NCI-H748 (cell line): ENCODE measurements at regions not wholly inside any gene's neighbourhood (a gene's known extent, or its start where the extent isn't known, plus 50 kb on each side); places are given as distances from the start of the nearest gene placed in this dataset.
A peak's percentile ranks its signal among the peaks of the same experiment; 100 is the strongest.

Experiments
- DNase-seq: peaks from one replicate; lab custom pipeline; 2025; ENCODE audit not compliant: unreplicated experiment; lab: John Stamatoyannopoulos, UW

DNA sequence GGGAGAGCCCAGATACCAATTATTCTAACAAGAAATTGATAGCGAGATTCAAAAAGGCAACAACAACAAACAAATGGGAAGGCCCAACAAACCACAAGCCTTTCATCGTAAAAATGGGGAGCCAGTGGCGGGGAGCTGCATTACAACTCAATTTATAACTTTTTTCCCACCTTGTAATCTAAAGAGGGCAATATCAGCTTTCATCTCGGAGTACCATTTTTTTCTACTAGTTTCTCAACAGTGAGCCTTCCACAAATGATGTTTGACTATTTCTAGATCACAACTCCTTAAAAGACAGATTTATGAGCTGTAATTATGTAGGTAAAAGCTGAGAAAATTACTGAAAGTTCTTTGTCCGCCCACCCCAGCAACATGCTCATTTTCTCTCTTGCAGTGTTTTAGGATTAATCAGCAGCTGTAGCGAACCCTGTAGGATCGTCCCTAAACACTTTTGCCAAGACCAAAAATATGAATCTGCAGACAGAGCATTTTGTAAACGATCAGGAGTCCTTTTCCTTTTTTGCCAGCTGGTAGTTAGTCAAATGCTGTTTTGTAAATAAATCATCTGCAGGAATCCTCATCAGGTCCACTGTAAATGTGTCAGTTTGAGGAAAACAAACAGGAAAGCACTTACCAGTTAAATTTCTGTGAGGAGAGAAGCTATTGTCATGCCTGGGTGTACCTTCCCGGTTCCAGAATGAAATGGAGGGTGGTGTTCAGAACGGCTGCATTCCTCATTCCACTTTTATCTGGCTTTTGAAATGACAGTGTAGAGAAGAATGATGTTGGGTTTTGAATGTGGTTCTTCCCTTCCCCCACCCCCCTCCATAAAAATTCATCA lies 53.2 kb downstream of the EEF1B2 start:
- peak; percentile 61 for DNase-seq

DNA sequence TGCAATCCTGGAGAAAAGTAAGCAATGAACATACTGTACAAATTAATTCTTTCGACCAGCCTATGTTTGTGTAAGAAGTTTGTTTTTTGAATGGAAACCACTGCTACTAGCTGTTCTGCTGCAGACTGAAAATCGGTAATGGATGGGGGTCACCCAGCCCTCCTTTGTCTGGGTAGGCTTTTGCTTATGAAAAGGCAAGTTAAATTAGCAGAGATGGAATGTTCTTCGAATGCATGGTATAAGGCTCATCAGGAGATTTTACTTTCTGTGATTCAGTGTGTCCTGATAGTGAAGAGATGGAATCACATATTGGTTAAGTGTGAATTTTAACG lies 53.8 kb downstream of the EEF1B2 start:
- DNase-seq, result no peak

DNA sequence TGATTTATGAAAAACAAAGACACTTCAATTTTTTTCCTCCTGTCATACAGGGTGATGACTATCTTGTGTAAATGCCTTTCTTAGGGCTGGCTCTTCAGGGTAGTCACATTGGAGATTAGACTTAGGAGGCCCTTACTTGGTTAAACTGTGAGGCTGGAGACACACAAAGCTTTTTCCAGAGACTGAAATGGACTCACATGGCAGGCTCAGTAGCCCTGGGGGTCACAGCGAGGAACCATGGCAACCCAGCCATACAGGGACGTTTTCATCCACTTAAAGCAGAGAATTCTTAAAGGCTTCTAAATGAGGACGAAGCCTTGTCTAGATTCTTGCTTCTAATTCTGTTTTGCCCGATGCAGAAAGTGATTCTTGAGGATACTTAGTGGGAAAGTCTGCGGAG lies 57.3 kb upstream of the ZDBF2 start:
- DNase-seq, result no peak

DNA sequence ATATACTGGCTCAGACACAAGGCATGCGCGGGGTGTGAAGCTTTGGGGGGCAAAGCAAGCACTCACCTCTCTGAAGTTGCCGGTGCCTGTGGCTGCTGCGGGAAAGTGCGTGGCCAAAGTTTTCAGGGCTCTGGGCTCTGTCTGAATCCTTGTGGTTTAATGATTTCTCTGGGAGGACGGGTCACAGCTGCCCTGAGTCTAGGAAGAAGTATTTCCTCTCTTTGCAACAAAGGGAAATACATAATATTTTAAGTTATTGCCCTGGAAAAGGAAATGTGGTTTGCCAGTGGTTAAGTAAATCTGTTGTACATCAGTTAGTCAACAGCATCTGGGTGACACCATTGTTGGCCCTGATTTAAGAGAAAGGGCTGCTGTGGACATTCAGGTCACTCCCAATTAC lies 56.7 kb upstream of the ZDBF2 start:
- DNase-seq, result no peak

DNA sequence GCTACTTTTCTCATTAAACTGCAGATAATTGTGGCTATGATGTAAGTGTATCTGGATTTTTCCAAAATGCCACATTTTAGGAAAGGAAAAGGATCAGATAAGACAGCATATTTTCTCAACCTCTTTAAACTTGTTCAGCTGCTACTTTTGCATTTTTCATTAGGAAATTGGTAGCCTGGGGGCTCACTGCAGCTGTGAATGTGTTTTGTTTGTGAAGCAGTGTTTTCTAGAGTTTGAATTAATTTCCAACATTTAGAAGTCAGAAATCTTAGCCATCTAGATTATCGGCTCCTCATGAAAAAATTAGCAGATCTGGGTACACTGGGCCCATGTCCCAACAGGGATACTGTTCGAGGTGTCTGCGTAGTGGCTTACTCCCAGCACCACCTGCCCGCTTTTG lies 56.3 kb upstream of the ZDBF2 start:
- DNase-seq, result no peak

DNA sequence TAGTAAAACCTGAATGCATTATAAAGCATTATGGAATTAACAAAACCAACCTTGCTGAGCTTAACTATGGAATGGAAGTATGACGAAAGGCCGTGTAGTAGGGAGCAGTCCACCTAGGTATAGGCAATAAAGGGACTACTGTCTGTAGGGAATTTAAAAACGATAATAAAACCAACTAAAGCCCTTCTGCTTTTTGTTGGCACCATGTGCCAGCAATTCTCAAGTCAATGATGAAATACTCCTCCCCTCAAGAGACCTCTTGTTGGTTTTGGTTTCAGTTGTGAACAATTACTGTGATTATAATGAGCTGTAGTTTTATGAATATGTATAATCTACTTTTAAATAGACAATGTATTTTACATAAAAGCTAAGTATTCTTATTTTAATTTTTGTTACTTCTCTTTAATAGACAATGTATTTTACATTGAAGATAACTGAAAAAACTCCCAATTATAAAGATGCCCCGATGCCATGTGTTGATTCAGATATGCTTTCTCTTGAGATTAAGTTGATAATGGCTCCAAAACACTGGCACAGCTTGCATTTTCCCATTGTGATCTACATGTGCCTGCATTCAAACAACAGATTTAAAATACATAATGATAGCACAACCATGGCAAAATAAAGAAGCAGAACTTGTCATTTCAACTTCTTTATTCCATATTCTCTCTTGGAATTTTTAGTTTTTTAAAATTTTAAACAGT lies 55.5 kb upstream of the ZDBF2 start:
- DNase-seq, result no peak

DNA sequence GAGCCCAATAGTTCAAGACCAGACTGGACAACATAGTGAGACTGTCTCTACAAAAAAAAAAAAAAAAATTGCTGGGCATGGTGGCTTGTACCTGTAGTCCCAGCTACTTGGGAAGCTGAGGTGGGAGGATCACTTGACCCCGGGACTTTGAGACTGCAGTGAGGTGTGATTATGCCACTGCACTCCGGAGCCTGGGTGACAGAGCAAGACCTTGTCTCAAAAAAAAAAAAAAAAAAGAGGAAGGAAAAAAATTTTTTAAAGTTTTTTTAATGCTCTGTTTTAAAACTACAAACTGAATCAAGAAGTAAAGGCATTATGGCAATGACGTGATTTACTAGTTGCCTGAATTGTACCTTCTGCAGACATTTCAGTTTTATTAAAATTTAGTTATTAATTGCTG lies 54.5 kb upstream of the ZDBF2 start:
- DNase-seq, result no peak

DNA sequence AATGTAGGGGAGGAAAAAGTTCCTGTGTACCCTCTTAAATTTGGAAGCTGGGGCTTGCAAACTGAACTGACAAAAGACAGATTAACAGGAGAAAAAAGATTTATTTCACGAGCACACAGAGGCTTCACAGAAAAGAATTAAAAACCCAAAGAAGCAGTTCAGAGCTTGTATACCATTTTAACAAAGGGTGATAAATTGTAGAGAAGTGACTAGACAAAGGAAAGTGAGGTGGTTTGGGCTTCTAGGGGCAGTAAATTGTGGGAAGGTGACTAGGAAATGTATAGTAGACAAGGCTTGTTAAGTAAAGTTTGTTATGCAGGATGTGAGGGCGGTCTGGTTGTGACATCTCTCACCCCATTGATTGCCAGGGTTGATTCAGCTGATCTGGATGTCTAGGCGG lies 53.5 kb upstream of the ZDBF2 start:
- DNase-seq, result no peak
